ENCODE measurements at regions not wholly inside any gene's neighbourhood (a gene's known extent, or its start where the extent isn't known, plus 50 kb on each side); places are given as distances from the start of the nearest gene placed in this dataset.

DNA sequence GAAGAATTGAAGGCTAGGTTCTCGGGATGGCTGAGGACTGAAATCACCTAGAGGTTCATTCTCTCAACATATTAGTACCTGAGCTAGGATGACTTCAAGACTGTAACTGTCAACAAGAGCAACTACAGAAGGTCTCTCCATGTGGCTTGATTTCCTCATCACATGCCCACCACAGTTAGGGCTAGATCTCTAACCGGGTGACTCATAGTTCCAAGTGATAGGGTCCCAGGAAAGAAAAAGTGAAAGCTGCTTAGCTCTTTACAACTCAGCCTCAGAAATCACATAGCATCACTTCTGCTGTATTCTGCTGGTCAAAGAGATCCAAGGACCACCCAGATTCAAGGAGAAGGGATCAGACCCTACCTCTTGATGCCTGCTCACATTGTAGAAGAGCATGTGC lies 165.4 kb upstream of the AGTR1 start:
- Histone ChIP-seq H3K4me1 (ENCODE audit: control insufficient read depth, insufficient read depth, low read length) (no peaks in the 10 kb centered on the region), H3K4me3 (no peak overlapping the region), H3K4me2 (ENCODE audit: control insufficient read depth, insufficient read depth) (no peak overlapping the region), H3K36me3 (ENCODE audit: control insufficient read depth in 2 of 2, insufficient read depth in 2 of 2, low read length in 1 of 2) (no peaks in the 10 kb centered on the region), H3K9me3 (replicated peaks; ENCODE audit: control insufficient read depth, insufficient read depth, low read length) (no peaks in the 10 kb centered on the region), H3K79me2 (ENCODE audit: control insufficient read depth, insufficient read depth, low read length) (no peaks in the 10 kb centered on the region), H3K27ac (ENCODE audit: control insufficient read depth, insufficient read depth) (no peak overlapping the region), H2AFZ (ENCODE audit: control insufficient read depth, low read depth, low read length) (no peak overlapping the region), H3K9ac (ENCODE audit: control insufficient read depth, insufficient read depth, low read length) (no peak overlapping the region), H4K20me1 (ENCODE audit: control insufficient read depth, insufficient read depth) (no peaks in the 10 kb centered on the region), H3K27me3 (replicated peaks in 1 of 2; ENCODE audit: control insufficient read depth in 2 of 2, insufficient read depth in 2 of 2, low read length in 1 of 2) (no peaks in the 10 kb centered on the region)
- DNase-seq (ENCODE audit: low read depth, low spot score) (no peak), ATAC-seq (no peak), FAIRE-seq (no peak)
- no TSS peak for BruUV-seq (replicated peaks)
- SMC1A ChIA-PET (ENCODE audit: uncharacterized antibody, unreplicated experiment), result no interaction called here
- RAD21 ChIA-PET (ENCODE audit: unreplicated experiment), result no interaction called here
- CTCF ChIA-PET, result no interaction called here
- in situ Hi-C loops (cut with MboI) (no loop called here), intact Hi-C loops (cut with micrococcal nuclease; ENCODE audit: unreplicated experiment) (no loop called here)
- POLR2A ChIA-PET, result no interaction called here
- TF ChIP-seq NR2F1 (conservative IDR thresholded peaks at IDR 0.05) (no peak), RAD51 (IDR thresholded peaks at IDR 0.05) (no peak), IKZF2 (IDR thresholded peaks at IDR 0.05) (no peak), TBL1XR1 (IDR thresholded peaks at IDR 0.05; ENCODE audit: low read depth, low read length) (no peak), STAT3 (IDR thresholded peaks at IDR 0.05; ENCODE audit: low read depth, low read length) (no peak)
- TF ChIP-seq, protein P1, sequence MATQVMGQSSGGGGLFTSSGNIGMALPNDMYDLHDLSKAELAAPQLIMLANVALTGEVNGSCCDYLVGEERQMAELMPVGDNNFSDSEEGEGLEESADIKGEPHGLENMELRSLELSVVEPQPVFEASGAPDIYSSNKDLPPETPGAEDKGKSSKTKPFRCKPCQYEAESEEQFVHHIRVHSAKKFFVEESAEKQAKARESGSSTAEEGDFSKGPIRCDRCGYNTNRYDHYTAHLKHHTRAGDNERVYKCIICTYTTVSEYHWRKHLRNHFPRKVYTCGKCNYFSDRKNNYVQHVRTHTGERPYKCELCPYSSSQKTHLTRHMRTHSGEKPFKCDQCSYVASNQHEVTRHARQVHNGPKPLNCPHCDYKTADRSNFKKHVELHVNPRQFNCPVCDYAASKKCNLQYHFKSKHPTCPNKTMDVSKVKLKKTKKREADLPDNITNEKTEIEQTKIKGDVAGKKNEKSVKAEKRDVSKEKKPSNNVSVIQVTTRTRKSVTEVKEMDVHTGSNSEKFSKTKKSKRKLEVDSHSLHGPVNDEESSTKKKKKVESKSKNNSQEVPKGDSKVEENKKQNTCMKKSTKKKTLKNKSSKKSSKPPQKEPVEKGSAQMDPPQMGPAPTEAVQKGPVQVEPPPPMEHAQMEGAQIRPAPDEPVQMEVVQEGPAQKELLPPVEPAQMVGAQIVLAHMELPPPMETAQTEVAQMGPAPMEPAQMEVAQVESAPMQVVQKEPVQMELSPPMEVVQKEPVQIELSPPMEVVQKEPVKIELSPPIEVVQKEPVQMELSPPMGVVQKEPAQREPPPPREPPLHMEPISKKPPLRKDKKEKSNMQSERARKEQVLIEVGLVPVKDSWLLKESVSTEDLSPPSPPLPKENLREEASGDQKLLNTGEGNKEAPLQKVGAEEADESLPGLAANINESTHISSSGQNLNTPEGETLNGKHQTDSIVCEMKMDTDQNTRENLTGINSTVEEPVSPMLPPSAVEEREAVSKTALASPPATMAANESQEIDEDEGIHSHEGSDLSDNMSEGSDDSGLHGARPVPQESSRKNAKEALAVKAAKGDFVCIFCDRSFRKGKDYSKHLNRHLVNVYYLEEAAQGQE (IDR thresholded peaks at IDR 0.05; ENCODE audit: low read depth, low read length), result no peak
- TF ChIP-seq, protein P2, sequence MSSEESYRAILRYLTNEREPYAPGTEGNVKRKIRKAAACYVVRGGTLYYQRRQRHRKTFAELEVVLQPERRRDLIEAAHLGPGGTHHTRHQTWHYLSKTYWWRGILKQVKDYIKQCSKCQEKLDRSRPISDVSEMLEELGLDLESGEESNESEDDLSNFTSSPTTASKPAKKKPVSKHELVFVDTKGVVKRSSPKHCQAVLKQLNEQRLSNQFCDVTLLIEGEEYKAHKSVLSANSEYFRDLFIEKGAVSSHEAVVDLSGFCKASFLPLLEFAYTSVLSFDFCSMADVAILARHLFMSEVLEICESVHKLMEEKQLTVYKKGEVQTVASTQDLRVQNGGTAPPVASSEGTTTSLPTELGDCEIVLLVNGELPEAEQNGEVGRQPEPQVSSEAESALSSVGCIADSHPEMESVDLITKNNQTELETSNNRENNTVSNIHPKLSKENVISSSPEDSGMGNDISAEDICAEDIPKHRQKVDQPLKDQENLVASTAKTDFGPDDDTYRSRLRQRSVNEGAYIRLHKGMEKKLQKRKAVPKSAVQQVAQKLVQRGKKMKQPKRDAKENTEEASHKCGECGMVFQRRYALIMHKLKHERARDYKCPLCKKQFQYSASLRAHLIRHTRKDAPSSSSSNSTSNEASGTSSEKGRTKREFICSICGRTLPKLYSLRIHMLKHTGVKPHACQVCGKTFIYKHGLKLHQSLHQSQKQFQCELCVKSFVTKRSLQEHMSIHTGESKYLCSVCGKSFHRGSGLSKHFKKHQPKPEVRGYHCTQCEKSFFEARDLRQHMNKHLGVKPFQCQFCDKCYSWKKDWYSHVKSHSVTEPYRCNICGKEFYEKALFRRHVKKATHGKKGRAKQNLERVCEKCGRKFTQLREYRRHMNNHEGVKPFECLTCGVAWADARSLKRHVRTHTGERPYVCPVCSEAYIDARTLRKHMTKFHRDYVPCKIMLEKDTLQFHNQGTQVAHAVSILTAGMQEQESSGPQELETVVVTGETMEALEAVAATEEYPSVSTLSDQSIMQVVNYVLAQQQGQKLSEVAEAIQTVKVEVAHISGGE (CRISPR knock-in tag; IDR thresholded peaks at IDR 0.05), result no peak
- 5% methylated on average over 2 of the region's 2 CpGs for WGBS (ENCODE audit: insufficient coverage, insufficient replicate concordance, low lambda C conversion rate, missing lambda C conversion rate)
